Sigmoid colon (tissue), 6 donors: ENCODE measurements at regions not wholly inside any gene's neighbourhood (a gene's known extent, or its start where the extent isn't known, plus 50 kb on each side); places are given as distances from the start of the nearest gene placed in this dataset.

Source experiments
- DNase-seq: peaks from one replicate; pipeline ENCODE4 v3.0.0-alpha.2; 2019
- H3K27ac ChIP-seq, 4 donors: fragments of 200-600 bp; sonication (generic); one replicate each; pipeline ENCODE4 v1.5.1; 2016 to 2019; ENCODE audit warnings: mild to moderate bottlenecking in 1 of 4
- H3K27me3 ChIP-seq, 3 donors: fragments of 200-600 bp; sonication (generic); one replicate each; pipeline ENCODE4 v1.5.1; 2019; ENCODE audit warnings: mild to moderate bottlenecking in 1 of 3
- H3K36me3 ChIP-seq, 4 donors: fragments of 200-600 bp; sonication (generic); one replicate each; pipeline ENCODE4 v1.5.1; 2016 to 2019
- H3K4me1 ChIP-seq, 4 donors: fragments of 200-600 bp; sonication (generic); one replicate each; pipeline ENCODE4 v1.5.1; 2017 to 2019
- H3K4me3 ChIP-seq, 4 donors: fragments of 200-600 bp; sonication (generic); one replicate each; pipeline ENCODE4 v1.5.1; 2017 to 2019; ENCODE audit warnings: mild to moderate bottlenecking in 2 of 4, moderate library complexity in 1 of 4
- H3K9me3 ChIP-seq, 4 donors: fragments of 200-600 bp in 3 of 4; sonication (generic) in 3 of 4; one replicate each; pipeline versions ENCODE4 v1.5.1 to v1.6.1; 2013 to 2019
- EP300 ChIP-seq, 4 donors: sonication (generic); formaldehyde crosslinking; IDR thresholded peaks; one replicate each; pipeline ENCODE4 v1.6.1; 2017; ENCODE audit warnings: antibody characterized with exemption in 4 of 4
- POLR2A ChIP-seq, 2 donors: fragments of 450-650 bp; IDR thresholded peaks; one replicate each; pipeline ENCODE4 v1.6.1; 2016; ENCODE audit warnings: antibody characterized with exemption in 2 of 2, mild to moderate bottlenecking in 2 of 2, moderate library complexity in 2 of 2
- POLR2AphosphoS5 ChIP-seq, 4 donors: sonication (generic); formaldehyde crosslinking; IDR thresholded peaks; one replicate each; pipeline ENCODE4 v1.6.1; 2017; ENCODE audit warnings: antibody characterized with exemption in 4 of 4
- WGBS, 2 donors: extraction: QIAGEN DNeasy Blood & Tissue Kit; methylation state at CpG; one replicate each; pipeline ENCODE4 v1.1.7; 2013; 5-methylcytosine and 5-hydroxymethylcytosine counted together
- intact Hi-C: fragments of 100-400 bp; cut with DNase I; formaldehyde crosslinking; loops from one replicate; pipeline ENCODE4 v1.15.1; 2023
- TF ChIP-seq, protein P1 (sequence below), 4 experiments: fragments of 450-650 bp in 3 of 4; fragments of 200-600 bp in 1 of 4; IDR thresholded peaks; one replicate each; pipeline ENCODE4 v1.5.1; 2016 to 2019; ENCODE audit warnings: antibody characterized with exemption in 4 of 4, mild to moderate bottlenecking in 3 of 4, moderate library complexity in 2 of 4
- donor health status: healthy with polysubstance abuse.
- donor health status: healthy.

GRCh38 chr6:125577124-125577662 lies 172.2 kb upstream of the HEY2 start:
- WGBS, 2 donors = 89 to 92% methylated on average over 3 of the region's 3 CpGs
- Histone ChIP-seq H3K4me3 (no peak overlapping the region), H3K27ac (no peak overlapping the region), H3K27me3 (no peaks in the 10 kb centered on the region), H3K36me3 (no peaks in the 10 kb centered on the region), H3K4me1 (no peaks in the 10 kb centered on the region), H3K9me3 (no peaks in the 10 kb centered on the region)
- intact Hi-C loops = no loop called here
- TF ChIP-seq POLR2A (IDR thresholded peaks at IDR 0.05) (no peak), EP300 (IDR thresholded peaks at IDR 0.05) (no peak), POLR2AphosphoS5 (IDR thresholded peaks at IDR 0.05) (no peak)
- TF ChIP-seq, protein P1, sequence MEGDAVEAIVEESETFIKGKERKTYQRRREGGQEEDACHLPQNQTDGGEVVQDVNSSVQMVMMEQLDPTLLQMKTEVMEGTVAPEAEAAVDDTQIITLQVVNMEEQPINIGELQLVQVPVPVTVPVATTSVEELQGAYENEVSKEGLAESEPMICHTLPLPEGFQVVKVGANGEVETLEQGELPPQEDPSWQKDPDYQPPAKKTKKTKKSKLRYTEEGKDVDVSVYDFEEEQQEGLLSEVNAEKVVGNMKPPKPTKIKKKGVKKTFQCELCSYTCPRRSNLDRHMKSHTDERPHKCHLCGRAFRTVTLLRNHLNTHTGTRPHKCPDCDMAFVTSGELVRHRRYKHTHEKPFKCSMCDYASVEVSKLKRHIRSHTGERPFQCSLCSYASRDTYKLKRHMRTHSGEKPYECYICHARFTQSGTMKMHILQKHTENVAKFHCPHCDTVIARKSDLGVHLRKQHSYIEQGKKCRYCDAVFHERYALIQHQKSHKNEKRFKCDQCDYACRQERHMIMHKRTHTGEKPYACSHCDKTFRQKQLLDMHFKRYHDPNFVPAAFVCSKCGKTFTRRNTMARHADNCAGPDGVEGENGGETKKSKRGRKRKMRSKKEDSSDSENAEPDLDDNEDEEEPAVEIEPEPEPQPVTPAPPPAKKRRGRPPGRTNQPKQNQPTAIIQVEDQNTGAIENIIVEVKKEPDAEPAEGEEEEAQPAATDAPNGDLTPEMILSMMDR (IDR thresholded peaks at IDR 0.05) = no peak
- DNase-seq = no peak

- WGBS, 2 donors = 38 to 60% methylated on average over 9 of the region's 9 CpGs
- intact Hi-C loops = no loop called here
- H3K4me3 ChIP-seq = no peak overlapping the region
- TF ChIP-seq EP300 (IDR thresholded peaks at IDR 0.05) (no peak), POLR2AphosphoS5 (IDR thresholded peaks at IDR 0.05) (no peak), POLR2A (IDR thresholded peaks at IDR 0.05) (no peak)
- TF ChIP-seq, protein P1 (IDR thresholded peaks at IDR 0.05) = no peak
- H3K9me3 ChIP-seq = no peaks in the 10 kb centered on the region
- DNase-seq = no peak
- H3K27me3 ChIP-seq = no peaks in the 10 kb centered on the region
- no peaks in the 10 kb centered on the region for H3K36me3 ChIP-seq
- H3K4me1 ChIP-seq = no peaks in the 10 kb centered on the region
- H3K27ac ChIP-seq = no peak overlapping the region
These were observed 164.9 kb upstream of the HEY2 start for GRCh38 chr6:125584468-125584939.

DNA sequence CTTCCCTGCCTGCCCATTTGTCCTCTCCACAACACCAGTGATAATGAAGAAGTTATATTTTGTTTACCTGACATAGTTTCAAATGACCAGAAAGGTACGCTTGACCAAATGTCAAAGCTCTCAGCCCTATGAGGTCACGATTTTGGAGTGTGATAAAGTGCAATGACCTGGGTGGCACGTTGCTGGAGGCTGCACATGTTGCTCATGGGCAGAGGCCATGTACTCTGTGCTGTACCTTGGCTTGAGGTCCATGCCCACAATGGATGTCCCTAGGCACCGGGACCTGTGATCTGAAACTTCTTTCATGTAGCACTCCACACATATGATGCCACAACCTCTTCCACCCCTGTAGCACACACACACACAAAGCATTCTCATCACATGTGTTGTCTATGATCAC lies 164.0 kb upstream of the HEY2 start:
- H3K4me1 ChIP-seq = no peaks in the 10 kb centered on the region
- intact Hi-C loops = no loop called here
- no peaks in the 10 kb centered on the region for H3K27me3 ChIP-seq
- no peak overlapping the region for H3K4me3 ChIP-seq
- no peak overlapping the region for H3K27ac ChIP-seq
- no peak for TF ChIP-seq POLR2A (IDR thresholded peaks at IDR 0.05)
- TF ChIP-seq, protein P1 (IDR thresholded peaks at IDR 0.05) = no peak
- no peak for TF ChIP-seq POLR2AphosphoS5 (IDR thresholded peaks at IDR 0.05)
- H3K9me3 ChIP-seq = no peaks in the 10 kb centered on the region
- no peak for DNase-seq
- no peaks in the 10 kb centered on the region for H3K36me3 ChIP-seq
- 70 to 79% methylated on average over 4 of the region's 4 CpGs for WGBS, 2 donors

DNA sequence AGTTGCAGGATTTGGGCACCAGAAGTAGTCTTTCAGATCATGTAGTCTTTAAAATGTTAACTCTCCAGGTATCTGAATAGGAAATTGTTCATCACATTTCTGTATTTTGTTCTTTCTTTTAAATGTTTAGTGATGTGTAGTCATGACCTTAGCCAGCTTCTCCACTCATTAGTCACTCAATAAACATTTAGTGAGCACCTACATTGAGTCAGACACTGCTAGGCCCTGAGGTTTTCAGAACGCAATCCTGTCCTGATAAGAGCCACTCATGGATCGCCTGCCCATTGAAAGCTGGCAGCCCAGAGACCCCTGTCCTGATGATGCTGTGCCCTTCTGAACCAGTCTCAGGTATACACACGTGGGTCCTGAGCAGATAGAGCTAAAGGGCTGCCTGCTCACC lies 163.4 kb upstream of the HEY2 start:
- intact Hi-C loops = no loop called here
- no peak overlapping the region for H3K4me3 ChIP-seq
- H3K27ac ChIP-seq = no peak overlapping the region
- H3K9me3 ChIP-seq = no peaks in the 10 kb centered on the region
- WGBS, 2 donors = 65 to 79% methylated on average over 3 of the region's 3 CpGs
- H3K36me3 ChIP-seq = no peaks in the 10 kb centered on the region
- no peaks in the 10 kb centered on the region for H3K27me3 ChIP-seq
- DNase-seq = no peak
- H3K4me1 ChIP-seq = no peaks in the 10 kb centered on the region
- TF ChIP-seq EP300 (IDR thresholded peaks at IDR 0.05) (no peak), POLR2A (IDR thresholded peaks at IDR 0.05) (no peak), POLR2AphosphoS5 (IDR thresholded peaks at IDR 0.05) (no peak)
- TF ChIP-seq, protein P1 (IDR thresholded peaks at IDR 0.05) = no peak

DNA sequence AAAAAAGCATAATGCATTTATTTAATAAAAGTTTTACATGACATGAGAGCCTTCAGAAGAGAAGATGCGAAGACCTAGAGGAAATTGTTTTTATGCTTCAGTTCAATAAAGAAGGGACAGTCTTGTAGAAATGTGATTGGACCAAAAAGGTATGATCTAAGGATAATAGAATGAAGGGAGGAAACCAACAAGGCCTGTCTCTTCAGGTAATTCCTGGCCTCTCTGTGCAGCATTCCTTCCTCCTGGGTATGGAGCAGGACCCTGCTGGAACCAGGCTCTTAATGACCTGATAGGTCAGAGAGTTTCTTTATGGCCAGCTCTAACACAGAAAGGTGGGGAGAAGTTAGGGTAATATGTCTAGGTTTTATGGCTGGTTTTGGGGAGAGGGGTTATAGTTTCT lies 162.8 kb upstream of the HEY2 start:
- TF ChIP-seq EP300 (IDR thresholded peaks at IDR 0.05) = no peak
- TF ChIP-seq POLR2AphosphoS5 (IDR thresholded peaks at IDR 0.05) = no peak
- Histone ChIP-seq H3K4me1 (no peaks in the 10 kb centered on the region), H3K27me3 (no peaks in the 10 kb centered on the region), H3K36me3 (no peaks in the 10 kb centered on the region), H3K27ac (no peak overlapping the region), H3K9me3 (no peaks in the 10 kb centered on the region), H3K4me3 (no peak overlapping the region)
- DNase-seq = no peak
- intact Hi-C loops = no loop called here
- 96 to 97% methylated on average over 1 of the region's 1 CpG for WGBS, 2 donors
